Lower leg skin (tissue), 4 donors: ENCODE measurements at regions not wholly inside any gene's neighbourhood (a gene's known extent, or its start where the extent isn't known, plus 50 kb on each side); places are given as distances from the start of the nearest gene placed in this dataset.

Source experiments
- DNase-seq, 2 donors: peaks; one replicate each; pipeline ENCODE4 v3.0.0-alpha.2; 2019; ENCODE audit warnings: low spot score in 2 of 2
- H3K4me3 ChIP-seq: fragments of 200-600 bp; sonication (generic); 2 replicates; pipeline ENCODE4 v1.5.1; 2017; ENCODE audit warnings: mild to moderate bottlenecking, low read depth; ENCODE audit not compliant: poor library complexity, severe bottlenecking
- CTCF ChIP-seq, 3 donors: fragments of 450-650 bp; IDR thresholded peaks; one replicate each; pipeline ENCODE4 v1.5.1; 2016; ENCODE audit warnings: antibody characterized with exemption in 3 of 3, mild to moderate bottlenecking in 3 of 3, moderate library complexity in 2 of 3
- POLR2A ChIP-seq, 2 donors: fragments of 450-650 bp; IDR thresholded peaks; one replicate each; pipeline ENCODE4 v1.6.1; 2016 to 2017; ENCODE audit warnings: antibody characterized with exemption in 2 of 2, mild to moderate bottlenecking in 1 of 2, moderate library complexity in 1 of 2
- WGBS, 2 donors: methylation state at CpG; one replicate each; pipeline ENCODE4 v1.1.5; 2018; 5-methylcytosine and 5-hydroxymethylcytosine counted together
- intact Hi-C: fragments of 100-400 bp; cut with DNase I; formaldehyde crosslinking; loops from one replicate; pipeline ENCODE4 v1.15.0; 2023; ENCODE audit warnings: low total_unique reads

GRCh38 chr20:52259295-52259694, 67.7 kb upstream of the ZFP64 start:
- no peak for TF ChIP-seq POLR2A (IDR thresholded peaks at IDR 0.05)
- intact Hi-C loops: no loop called here
- WGBS, 2 donors: 69 to 72% methylated on average over 2 of the region's 2 CpGs
- no peak overlapping the region for H3K4me3 ChIP-seq
- no peak for DNase-seq

- intact Hi-C loops: no loop called here
- no peak overlapping the region for H3K4me3 ChIP-seq
- TF ChIP-seq CTCF (IDR thresholded peaks at IDR 0.05) (no peak), POLR2A (IDR thresholded peaks at IDR 0.05) (no peak)
- WGBS, 2 donors: 88 to 89% methylated on average over 7 of the region's 7 CpGs
- no peak for DNase-seq
Measured at GRCh38 chr20:52256454-52256853, 64.9 kb upstream of the ZFP64 start.

GRCh38 chr20:52252664-52253063, 61.1 kb upstream of the ZFP64 start:
- no peak overlapping the region for H3K4me3 ChIP-seq
- intact Hi-C loops: no loop called here
- no peak for DNase-seq
- no peak for TF ChIP-seq POLR2A (IDR thresholded peaks at IDR 0.05)
- no peak for TF ChIP-seq CTCF (IDR thresholded peaks at IDR 0.05)
- 82% methylated on average over 5 of the region's 5 CpGs for WGBS, 2 donors

- intact Hi-C loops: no loop called here
- 98 to 100% methylated on average over 2 of the region's 2 CpGs for WGBS, 2 donors
- TF ChIP-seq POLR2A (IDR thresholded peaks at IDR 0.05) (no peak), CTCF (IDR thresholded peaks at IDR 0.05) (no peak)
- no peak overlapping the region for H3K4me3 ChIP-seq
- no peak for DNase-seq
Measured at GRCh38 chr20:52251827-52252226, 60.2 kb upstream of the ZFP64 start.

GRCh38 chr20:52251136-52251700, 59.6 kb upstream of the ZFP64 start:
- H3K4me3 ChIP-seq: no peak overlapping the region
- 92 to 98% methylated on average over 2 of the region's 2 CpGs for WGBS, 2 donors
- no peak for DNase-seq
- intact Hi-C loops: no loop called here
- TF ChIP-seq POLR2A (IDR thresholded peaks at IDR 0.05): no peak
- TF ChIP-seq CTCF (IDR thresholded peaks at IDR 0.05): no peak

- intact Hi-C loops: no loop called here
- H3K4me3 ChIP-seq: no peak overlapping the region
- TF ChIP-seq POLR2A (IDR thresholded peaks at IDR 0.05) (no peak), CTCF (IDR thresholded peaks at IDR 0.05) (no peak)
- 90 to 92% methylated on average over 4 of the region's 4 CpGs for WGBS, 2 donors
- DNase-seq: no peak
Measured at GRCh38 chr20:52247548-52247947, 56.0 kb upstream of the ZFP64 start.
